ENCODE measurements at regions not wholly inside any gene's neighbourhood (a gene's known extent, or its start where the extent isn't known, plus 50 kb on each side); places are given as distances from the start of the nearest gene placed in this dataset.
"Not testable (repeated sequence)": the region's sequence is repeated elsewhere in the genome, so short reads cannot be mapped to it uniquely, and the experiment has no call there.

GRCh38 chr6:11445146-11445545 lies 92.4 kb upstream of the TMEM170B start:
- H3K36me3 Mint-ChIP-seq (ENCODE audit: low read depth): peaks cover 5% of the 10 kb centered on the region
- peaks cover 2% of the 10 kb centered on the region for H3K4me1 Mint-ChIP-seq
- no peak overlapping the region for H3K27ac Mint-ChIP-seq
- no peak overlapping the region for H3K4me3 Mint-ChIP-seq
- H3K9me3 ChIP-seq (ENCODE audit: control insufficient read depth, low read length, poor library complexity, severe bottlenecking): no peaks in the 10 kb centered on the region
- no peak for ATAC-seq
- DNase-seq: no peak
- H3K27me3 Mint-ChIP-seq: peaks cover 9% of the 10 kb centered on the region

- not testable (repeated sequence) for H3K36me3 Mint-ChIP-seq (ENCODE audit: low read depth); H3K27me3 Mint-ChIP-seq; H3K4me3 Mint-ChIP-seq; DNase-seq; H3K27ac Mint-ChIP-seq; H3K4me1 Mint-ChIP-seq; ATAC-seq; H3K9me3 ChIP-seq (ENCODE audit: control insufficient read depth, low read length, poor library complexity, severe bottlenecking)
Observed at GRCh38 chr6:11443125-11443524, 94.4 kb upstream of the TMEM170B start.

- H3K36me3 Mint-ChIP-seq (ENCODE audit: low read depth): no peaks in the 10 kb centered on the region
- no peak overlapping the region for H3K4me3 Mint-ChIP-seq
- no peaks in the 10 kb centered on the region for H3K9me3 ChIP-seq (ENCODE audit: control insufficient read depth, low read length, poor library complexity, severe bottlenecking)
- H3K4me1 Mint-ChIP-seq: peaks cover 2% of the 10 kb centered on the region
- DNase-seq (no peak), ATAC-seq (no peak)
- H3K27ac Mint-ChIP-seq: no peak overlapping the region
- H3K27me3 Mint-ChIP-seq: peaks cover 5% of the 10 kb centered on the region
Observed at GRCh38 chr6:11442495-11442894, 95.1 kb upstream of the TMEM170B start.

- no peaks in the 10 kb centered on the region for H3K9me3 ChIP-seq (ENCODE audit: control insufficient read depth, low read length, poor library complexity, severe bottlenecking)
- no peaks in the 10 kb centered on the region for H3K4me1 Mint-ChIP-seq
- DNase-seq (no peak), ATAC-seq (no peak)
- no peaks in the 10 kb centered on the region for H3K36me3 Mint-ChIP-seq (ENCODE audit: low read depth)
- H3K27me3 Mint-ChIP-seq: no peaks in the 10 kb centered on the region
- no peak overlapping the region for H3K27ac Mint-ChIP-seq
- no peak overlapping the region for H3K4me3 Mint-ChIP-seq
Observed at GRCh38 chr6:11439876-11440275, 97.7 kb upstream of the TMEM170B start.

DNA sequence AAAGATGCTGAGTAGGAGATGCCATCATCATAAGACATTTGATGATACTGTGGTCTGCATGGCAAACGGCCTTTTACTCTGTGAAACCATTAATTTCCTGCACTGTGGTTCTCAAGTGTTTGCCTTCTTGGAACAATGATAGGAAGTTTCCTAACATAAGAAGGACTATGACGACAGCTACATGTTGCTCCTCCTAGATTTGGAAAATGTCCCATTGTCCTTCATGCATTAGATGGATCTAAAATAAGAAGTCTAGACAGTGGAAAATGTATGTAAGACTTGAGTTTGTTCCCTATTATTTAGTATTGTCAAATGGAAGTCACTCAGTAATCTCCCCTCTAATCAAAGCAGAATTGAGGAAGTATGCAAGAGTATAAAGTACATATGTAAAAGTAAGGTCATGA lies 98.5 kb upstream of the TMEM170B start:
- no peaks in the 10 kb centered on the region for H3K36me3 Mint-ChIP-seq (ENCODE audit: low read depth)
- no peaks in the 10 kb centered on the region for H3K9me3 ChIP-seq (ENCODE audit: control insufficient read depth, low read length, poor library complexity, severe bottlenecking)
- no peaks in the 10 kb centered on the region for H3K4me1 Mint-ChIP-seq
- no peak overlapping the region for H3K4me3 Mint-ChIP-seq
- no peak overlapping the region for H3K27ac Mint-ChIP-seq
- H3K27me3 Mint-ChIP-seq: no peaks in the 10 kb centered on the region
- no peak for ATAC-seq
- no peak for DNase-seq

DNA sequence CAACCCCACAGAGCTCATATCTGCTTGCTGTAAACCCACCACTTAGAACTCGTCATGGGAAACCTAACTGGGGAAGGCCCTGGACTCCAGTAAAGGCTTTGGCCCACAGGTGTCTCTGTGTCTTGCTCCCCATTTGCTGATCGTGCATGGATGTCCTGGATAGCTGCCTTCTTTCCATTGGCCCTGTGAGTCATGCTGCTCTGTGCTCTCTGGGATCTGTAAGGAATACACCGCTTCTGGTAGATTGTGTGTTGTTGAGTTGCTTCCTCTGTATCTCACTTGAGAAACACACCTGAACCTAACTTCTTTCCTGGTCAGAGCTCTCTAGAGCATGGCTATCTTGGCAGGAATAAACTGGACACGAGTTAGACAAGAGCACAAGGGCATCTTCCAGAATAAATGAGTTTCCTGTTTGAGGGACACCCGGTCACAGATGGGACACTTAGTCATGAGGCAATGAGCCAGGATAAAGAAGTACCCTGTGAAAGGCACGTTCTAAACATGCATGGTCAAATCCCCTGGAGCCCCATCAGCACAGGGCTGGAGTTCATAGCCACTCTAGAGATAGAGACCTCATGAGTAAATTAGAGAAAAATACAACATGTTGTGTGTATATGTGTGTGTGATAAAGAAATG lies 99.6 kb upstream of the TMEM170B start:
- no peaks in the 10 kb centered on the region for H3K27me3 Mint-ChIP-seq
- H3K4me3 Mint-ChIP-seq: no peak overlapping the region
- no peaks in the 10 kb centered on the region for H3K9me3 ChIP-seq (ENCODE audit: control insufficient read depth, low read length, poor library complexity, severe bottlenecking)
- no peak overlapping the region for H3K27ac Mint-ChIP-seq
- ATAC-seq (no peak), DNase-seq (no peak)
- H3K36me3 Mint-ChIP-seq (ENCODE audit: low read depth): no peaks in the 10 kb centered on the region
- peaks cover 2% of the 10 kb centered on the region for H3K4me1 Mint-ChIP-seq

DNA sequence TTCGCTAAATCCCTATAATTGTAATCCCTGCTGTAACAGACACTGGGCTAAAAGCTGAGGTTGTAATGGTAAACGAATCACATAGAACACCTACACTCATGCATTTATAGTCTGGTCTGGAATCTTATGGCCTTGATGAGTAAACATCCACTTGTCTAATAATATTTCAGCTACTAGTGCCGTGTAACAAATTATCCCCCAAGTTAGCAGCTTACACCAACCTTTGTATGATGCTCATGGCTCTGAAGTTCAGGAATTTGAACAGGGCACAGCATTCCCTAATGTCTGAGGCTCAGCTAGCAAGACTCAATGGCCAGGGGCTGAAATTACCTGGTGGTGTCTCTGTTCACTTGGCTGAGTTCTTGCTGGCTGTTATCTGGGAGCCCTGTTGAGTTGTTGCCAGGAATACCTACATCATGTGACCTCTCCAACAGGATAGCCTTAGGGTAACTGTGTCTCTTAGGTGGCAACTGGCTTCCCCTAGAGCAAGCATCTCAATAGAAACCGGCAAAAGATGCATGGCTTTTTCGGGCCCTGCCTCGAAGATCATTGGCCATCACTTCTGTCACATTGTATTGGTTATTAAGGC lies 100.9 kb upstream of the TMEM170B start:
- no peaks in the 10 kb centered on the region for H3K36me3 Mint-ChIP-seq (ENCODE audit: low read depth)
- H3K9me3 ChIP-seq (ENCODE audit: control insufficient read depth, low read length, poor library complexity, severe bottlenecking): no peaks in the 10 kb centered on the region
- H3K4me3 Mint-ChIP-seq: no peak overlapping the region
- H3K27ac Mint-ChIP-seq: no peak overlapping the region
- ATAC-seq (no peak), DNase-seq (no peak)
- peaks cover 2% of the 10 kb centered on the region for H3K4me1 Mint-ChIP-seq
- no peaks in the 10 kb centered on the region for H3K27me3 Mint-ChIP-seq

DNA sequence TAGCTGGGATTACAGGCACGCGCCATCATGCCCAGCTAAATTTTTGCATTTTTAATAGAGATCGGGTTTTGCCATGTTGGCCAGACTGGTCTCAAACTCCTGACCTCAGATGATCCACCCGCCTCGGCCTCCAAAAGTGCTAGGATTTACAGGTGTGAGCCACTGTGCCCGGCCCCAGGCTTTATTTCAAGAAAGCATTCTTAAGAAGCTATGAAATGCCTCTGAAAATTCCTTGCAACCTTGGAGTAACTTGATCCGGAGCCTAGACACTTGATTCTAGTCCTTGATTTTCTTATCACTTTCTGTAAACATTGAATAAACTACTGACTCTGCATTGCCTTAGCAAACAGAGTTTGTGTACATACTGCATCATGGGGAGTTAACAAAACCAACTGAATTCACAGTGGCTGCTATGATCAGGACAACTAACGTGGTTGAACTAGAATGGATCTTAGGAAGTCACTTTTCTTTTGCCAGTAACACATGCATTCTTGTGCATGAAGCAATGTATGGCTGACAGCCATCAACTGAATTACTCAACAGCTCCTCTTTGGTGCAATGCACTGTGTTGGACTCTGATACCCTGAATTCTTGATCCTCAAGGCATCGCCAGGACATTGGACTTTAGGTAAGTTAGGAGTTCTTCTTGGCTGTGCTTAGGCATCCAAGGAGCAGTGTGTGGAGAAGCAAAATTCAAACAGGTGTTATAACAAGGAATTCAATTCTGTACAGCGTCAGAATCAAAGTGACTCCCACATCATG lies 102.8 kb upstream of the TMEM170B start:
- Mint-ChIP-seq H3K27me3 (no peaks in the 10 kb centered on the region), H3K4me3 (no peak overlapping the region), H3K27ac (peak overlapping the region; percentile 24), H3K4me1 (peaks cover 2% of the 10 kb centered on the region), H3K36me3 (ENCODE audit: low read depth) (no peaks in the 10 kb centered on the region)
- DNase-seq (no peak), ATAC-seq (no peak)
- H3K9me3 ChIP-seq (ENCODE audit: control insufficient read depth, low read length, poor library complexity, severe bottlenecking): no peaks in the 10 kb centered on the region

- ATAC-seq (no peak), DNase-seq (no peak)
- no peaks in the 10 kb centered on the region for H3K27me3 Mint-ChIP-seq
- H3K9me3 ChIP-seq (ENCODE audit: control insufficient read depth, low read length, poor library complexity, severe bottlenecking): no peaks in the 10 kb centered on the region
- H3K4me1 Mint-ChIP-seq: peaks cover 8% of the 10 kb centered on the region
- no peaks in the 10 kb centered on the region for H3K36me3 Mint-ChIP-seq (ENCODE audit: low read depth)
- H3K4me3 Mint-ChIP-seq: no peak overlapping the region
- no peak overlapping the region for H3K27ac Mint-ChIP-seq
Observed at GRCh38 chr6:11433860-11434259, 103.7 kb upstream of the TMEM170B start.

DNA sequence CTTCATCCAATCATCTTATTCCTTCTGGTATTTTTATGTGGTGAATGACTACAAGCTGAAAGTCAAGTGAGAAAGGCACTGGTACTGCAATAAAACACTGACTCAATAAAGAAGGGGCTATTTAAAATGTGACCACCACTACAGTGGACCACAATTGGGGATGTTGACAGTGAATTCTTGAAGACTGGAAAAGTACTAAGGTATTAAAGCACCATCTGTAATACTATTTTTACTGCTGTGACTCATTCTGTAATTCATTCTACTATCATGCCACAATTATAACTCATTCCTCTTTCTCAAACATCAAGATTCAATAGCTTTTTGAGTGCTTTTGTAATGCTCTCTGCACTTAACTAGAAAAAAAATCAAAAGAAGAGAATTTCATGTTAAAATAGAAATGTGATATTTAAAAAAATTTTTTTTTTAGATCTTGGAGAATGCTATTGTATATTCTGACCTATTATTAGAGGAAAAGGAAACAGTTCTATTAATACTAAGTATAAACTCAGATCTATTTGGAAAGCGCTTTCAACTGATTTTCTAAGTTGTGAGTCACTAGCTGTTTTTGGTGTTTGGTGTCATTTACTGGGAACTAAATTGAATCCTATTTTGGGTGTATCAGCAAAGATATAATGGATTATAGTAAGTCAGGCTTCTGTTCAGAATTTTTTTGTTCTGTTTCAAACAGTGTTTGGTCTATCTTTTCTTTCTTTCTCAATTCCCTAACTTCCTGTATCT lies 104.7 kb upstream of the TMEM170B start:
- H3K9me3 ChIP-seq (ENCODE audit: control insufficient read depth, low read length, poor library complexity, severe bottlenecking): no peaks in the 10 kb centered on the region
- no peak for DNase-seq
- no peak for ATAC-seq

DNA sequence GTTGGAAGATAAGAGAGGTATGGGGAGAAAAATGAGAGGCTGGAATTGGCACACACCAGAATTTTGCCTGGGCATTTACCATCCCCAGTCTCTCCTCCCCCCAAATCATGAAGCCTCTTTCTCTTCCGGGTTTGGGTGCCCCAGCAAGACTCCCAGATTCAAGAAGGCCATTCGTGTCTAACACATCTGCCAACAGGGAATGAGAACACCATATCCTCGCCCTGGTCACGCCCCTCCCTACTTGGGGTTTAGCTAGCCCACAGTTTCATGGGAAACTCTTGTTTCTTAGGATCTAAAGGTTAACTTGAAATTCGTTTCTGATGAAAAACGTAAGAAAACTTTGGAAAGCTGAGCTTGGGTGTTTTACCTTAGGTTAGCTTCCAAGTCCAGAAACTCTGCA lies 105.5 kb upstream of the TMEM170B start:
- DNase-seq: no peak
- no peak for ATAC-seq
- H3K4me1 Mint-ChIP-seq: peaks cover 19% of the 10 kb centered on the region
- H3K4me3 Mint-ChIP-seq: no peak overlapping the region
- H3K27ac Mint-ChIP-seq: no peak overlapping the region
- H3K27me3 Mint-ChIP-seq: peaks cover 2% of the 10 kb centered on the region
- no peaks in the 10 kb centered on the region for H3K9me3 ChIP-seq (ENCODE audit: control insufficient read depth, low read length, poor library complexity, severe bottlenecking)
- H3K36me3 Mint-ChIP-seq (ENCODE audit: low read depth): peaks cover 2% of the 10 kb centered on the region

More for the DNA sequence above, 104.7 kb upstream of the TMEM170B start:
- H3K27me3 Mint-ChIP-seq: no peaks in the 10 kb centered on the region
- no peaks in the 10 kb centered on the region for H3K36me3 Mint-ChIP-seq (ENCODE audit: low read depth)
- H3K27ac Mint-ChIP-seq: no peak overlapping the region
- H3K4me1 Mint-ChIP-seq: peaks cover 14% of the 10 kb centered on the region
- H3K4me3 Mint-ChIP-seq: no peak overlapping the region

DNA sequence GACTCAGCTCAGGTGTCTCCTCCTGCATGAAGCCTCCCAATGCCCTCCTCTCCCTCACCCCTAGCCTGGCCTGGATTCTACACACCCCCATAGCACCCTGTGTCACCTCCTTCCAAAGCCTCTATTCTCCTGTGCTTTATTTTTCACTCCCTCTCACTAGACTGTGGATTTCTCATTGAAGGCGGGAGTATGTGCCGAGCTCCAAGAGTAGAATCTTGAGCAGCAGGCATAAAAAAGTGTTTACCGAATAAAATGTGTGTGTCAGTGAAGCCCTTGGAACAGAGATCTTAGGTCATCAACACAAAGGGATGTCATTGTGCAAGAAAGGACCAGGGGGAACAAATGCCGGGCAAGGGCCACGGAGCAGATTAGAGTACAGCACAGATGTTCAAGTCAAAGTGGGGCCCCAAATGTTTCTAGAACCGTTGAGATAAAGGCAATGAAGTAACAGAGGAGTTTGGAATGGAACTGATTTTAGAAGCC lies 106.1 kb upstream of the TMEM170B start:
- H3K36me3 Mint-ChIP-seq (ENCODE audit: low read depth): peaks cover 2% of the 10 kb centered on the region
- H3K27ac Mint-ChIP-seq: no peak overlapping the region
- DNase-seq (no peak), ATAC-seq (no peak)
- H3K4me3 Mint-ChIP-seq: no peak overlapping the region
- no peaks in the 10 kb centered on the region for H3K9me3 ChIP-seq (ENCODE audit: control insufficient read depth, low read length, poor library complexity, severe bottlenecking)
- H3K27me3 Mint-ChIP-seq: peaks cover 4% of the 10 kb centered on the region
- H3K4me1 Mint-ChIP-seq: peaks cover 20% of the 10 kb centered on the region

GRCh38 chr6:11430036-11430435 lies 107.5 kb upstream of the TMEM170B start:
- Mint-ChIP-seq H3K36me3 (ENCODE audit: low read depth) (peaks cover 2% of the 10 kb centered on the region), H3K4me1 (peaks cover 20% of the 10 kb centered on the region), H3K4me3 (no peak overlapping the region), H3K27ac (no peak overlapping the region), H3K27me3 (peaks cover 4% of the 10 kb centered on the region)
- ATAC-seq (no peak), DNase-seq (no peak)
- H3K9me3 ChIP-seq (ENCODE audit: control insufficient read depth, low read length, poor library complexity, severe bottlenecking): no peaks in the 10 kb centered on the region
